ENCODE measurements at regions not wholly inside any gene's neighbourhood (a gene's known extent, or its start where the extent isn't known, plus 50 kb on each side); places are given as distances from the start of the nearest gene placed in this dataset.

- no peak for TF ChIP-seq CTCF (IDR thresholded peaks at IDR 0.05; ENCODE audit: extremely low read depth, insufficient read depth, missing control alignments)
- in situ Hi-C loops (cut with MboI; ENCODE audit: low pct_unique_long_range_greater_than_20kb, low sequenced_read_pairs, unreplicated experiment) = no loop called here
- no peak for DNase-seq (ENCODE audit: low spot score)
Observed at GRCh38 chr14:38973083-38973700, 129.8 kb downstream of the SEC23A start.

- in situ Hi-C loops (cut with MboI; ENCODE audit: low pct_unique_long_range_greater_than_20kb, low sequenced_read_pairs, unreplicated experiment) = no loop called here
- DNase-seq (ENCODE audit: low spot score) = no peak
- TF ChIP-seq CTCF (IDR thresholded peaks at IDR 0.05; ENCODE audit: extremely low read depth, insufficient read depth, missing control alignments) = no peak
Observed at GRCh38 chr14:38972511-38972910, 130.5 kb downstream of the SEC23A start.

GRCh38 chr14:38971258-38971921 lies 131.6 kb downstream of the SEC23A start:
- in situ Hi-C loops (cut with MboI; ENCODE audit: low pct_unique_long_range_greater_than_20kb, low sequenced_read_pairs, unreplicated experiment) = no loop called here
- DNase-seq (ENCODE audit: low spot score) = no peak
- TF ChIP-seq CTCF (IDR thresholded peaks at IDR 0.05; ENCODE audit: extremely low read depth, insufficient read depth, missing control alignments) = no peak

- in situ Hi-C loops (cut with MboI; ENCODE audit: low pct_unique_long_range_greater_than_20kb, low sequenced_read_pairs, unreplicated experiment) = no loop called here
- no peak for TF ChIP-seq CTCF (IDR thresholded peaks at IDR 0.05; ENCODE audit: extremely low read depth, insufficient read depth, missing control alignments)
- DNase-seq (ENCODE audit: low spot score) = no peak
Observed at GRCh38 chr14:38964630-38965029, 138.4 kb downstream of the SEC23A start.

- no peak for DNase-seq (ENCODE audit: low spot score)
- in situ Hi-C loops (cut with MboI; ENCODE audit: low pct_unique_long_range_greater_than_20kb, low sequenced_read_pairs, unreplicated experiment) = no loop called here
- TF ChIP-seq CTCF (IDR thresholded peaks at IDR 0.05; ENCODE audit: extremely low read depth, insufficient read depth, missing control alignments) = no peak
Observed at GRCh38 chr14:38960946-38961531, 142.0 kb downstream of the SEC23A start.

- DNase-seq (ENCODE audit: low spot score) = no peak
- in situ Hi-C loops (cut with MboI; ENCODE audit: low pct_unique_long_range_greater_than_20kb, low sequenced_read_pairs, unreplicated experiment) = no loop called here
- no peak for TF ChIP-seq CTCF (IDR thresholded peaks at IDR 0.05; ENCODE audit: extremely low read depth, insufficient read depth, missing control alignments)
Observed at GRCh38 chr14:38959021-38959420, 144.0 kb downstream of the SEC23A start.
